ENCODE measurements at regions not wholly inside any gene's neighbourhood (a gene's known extent, or its start where the extent isn't known, plus 50 kb on each side); places are given as distances from the start of the nearest gene placed in this dataset.
"Not testable (repeated sequence)": the region's sequence is repeated elsewhere in the genome, so short reads cannot be mapped to it uniquely, and the experiment has no call there.

DNA sequence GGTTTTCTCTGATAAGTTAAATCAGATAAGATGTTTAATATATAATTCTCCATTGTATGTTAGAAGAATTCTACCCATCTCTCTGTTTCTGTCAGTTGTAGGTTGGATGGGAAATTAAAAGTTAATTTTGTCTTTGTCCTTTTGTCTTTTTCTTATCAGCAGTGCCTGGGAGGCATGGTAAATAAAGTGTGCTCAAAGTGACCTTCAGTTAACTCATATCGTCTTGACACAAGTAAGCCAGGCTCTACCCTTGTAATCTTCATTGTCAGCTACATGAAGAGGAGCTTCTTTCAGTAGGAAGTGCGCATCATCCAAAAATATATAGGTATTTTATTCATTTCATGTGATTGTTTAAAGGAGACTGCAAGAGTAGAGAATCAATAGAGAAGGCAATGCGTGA lies 138.9 kb upstream of the NRIP1 start:
- no peak for DNase-seq (ENCODE audit: low read depth)

- DNase-seq (ENCODE audit: low read depth): no peak
Measured at GRCh38 chr21:15204140-15204969, 139.6 kb upstream of the NRIP1 start.

DNA sequence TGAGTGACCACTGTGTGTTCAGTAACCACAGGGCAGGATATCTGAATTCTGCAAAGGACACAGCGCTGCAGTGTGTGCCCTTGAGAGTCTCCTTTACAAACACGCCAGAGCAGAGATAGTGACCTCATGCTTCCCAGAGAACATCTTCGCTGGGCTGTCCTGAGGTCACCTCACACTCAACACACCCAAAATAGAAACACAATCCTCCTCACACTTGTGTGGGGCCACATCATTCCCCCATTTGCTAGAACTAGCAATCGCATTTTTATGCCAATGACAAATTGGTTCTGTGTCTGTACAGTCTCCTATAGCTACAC lies 140.1 kb upstream of the NRIP1 start:
- DNase-seq (ENCODE audit: low read depth): no peak

DNA sequence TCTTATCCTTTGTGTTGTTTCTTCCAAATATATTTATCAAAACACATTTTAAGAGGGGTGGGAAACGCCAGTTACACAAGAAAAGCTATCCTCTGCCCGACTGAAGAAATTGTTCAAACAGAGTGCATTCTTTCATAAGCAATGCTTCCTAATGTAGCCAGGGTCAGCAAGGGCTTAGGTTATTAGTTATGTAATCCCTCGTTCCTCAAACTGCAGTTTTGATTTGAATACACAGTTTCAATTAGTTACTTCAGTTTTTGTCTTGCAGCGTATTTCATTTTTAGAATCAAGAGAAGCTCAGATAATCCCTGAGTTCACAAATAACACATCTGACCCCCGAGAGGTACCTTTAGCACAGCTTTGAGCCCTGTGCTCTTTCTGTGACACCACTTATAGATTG lies 141.7 kb upstream of the NRIP1 start:
- DNase-seq (ENCODE audit: low read depth): no peak

DNA sequence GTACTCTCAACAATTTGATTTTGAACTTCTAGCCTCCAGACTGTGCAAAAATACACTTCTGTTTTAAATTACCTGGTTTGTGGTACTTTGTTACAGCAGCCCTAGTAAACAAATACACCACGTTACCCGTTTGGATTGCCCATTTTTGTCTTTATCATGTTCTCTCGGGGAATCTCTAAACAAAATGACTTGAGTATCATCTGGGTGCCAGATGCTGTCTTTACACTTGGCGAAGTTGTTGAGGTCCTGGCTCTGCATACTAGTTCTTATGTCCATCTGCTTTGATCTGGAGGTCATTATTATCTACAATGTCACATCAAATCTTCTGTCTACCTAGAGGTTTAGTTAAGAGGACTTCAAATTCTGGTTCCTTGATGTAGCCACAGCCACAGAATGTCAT lies 142.4 kb upstream of the NRIP1 start:
- no peak for DNase-seq (ENCODE audit: low read depth)

DNA sequence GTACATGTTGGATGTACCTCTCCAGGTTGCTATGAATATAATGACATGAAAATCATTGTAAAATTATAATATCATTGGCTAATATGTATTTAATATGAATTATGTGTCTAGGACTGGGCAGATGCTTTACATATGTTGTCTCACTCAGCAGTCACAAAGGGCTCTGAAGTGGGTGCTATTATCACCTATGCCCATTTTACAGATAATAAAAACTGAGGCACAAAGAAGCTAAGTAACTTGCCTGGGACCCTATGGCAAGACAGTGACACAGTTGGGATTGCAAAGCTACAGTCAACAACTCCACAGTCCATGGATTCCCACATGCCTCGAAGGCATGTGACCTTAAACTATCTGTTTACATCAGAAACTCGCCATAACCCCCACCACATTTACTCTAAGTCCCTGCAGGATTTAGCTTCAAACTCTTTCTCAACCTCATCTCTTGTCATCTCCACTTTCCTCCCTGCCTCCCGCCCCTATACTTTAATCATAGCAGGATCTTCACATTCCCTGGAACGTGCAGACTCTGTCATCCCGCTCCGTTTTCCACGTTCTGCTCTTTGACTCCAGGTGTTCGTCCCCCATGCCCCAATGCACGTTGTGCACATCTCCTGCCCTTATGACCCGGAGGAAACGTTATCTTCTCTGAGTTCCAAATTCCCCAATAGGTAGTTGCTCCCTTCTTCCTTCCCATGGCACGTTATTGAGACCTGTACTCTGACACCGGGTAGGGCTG lies 143.0 kb upstream of the NRIP1 start:
- DNase-seq (ENCODE audit: low read depth): no peak

DNA sequence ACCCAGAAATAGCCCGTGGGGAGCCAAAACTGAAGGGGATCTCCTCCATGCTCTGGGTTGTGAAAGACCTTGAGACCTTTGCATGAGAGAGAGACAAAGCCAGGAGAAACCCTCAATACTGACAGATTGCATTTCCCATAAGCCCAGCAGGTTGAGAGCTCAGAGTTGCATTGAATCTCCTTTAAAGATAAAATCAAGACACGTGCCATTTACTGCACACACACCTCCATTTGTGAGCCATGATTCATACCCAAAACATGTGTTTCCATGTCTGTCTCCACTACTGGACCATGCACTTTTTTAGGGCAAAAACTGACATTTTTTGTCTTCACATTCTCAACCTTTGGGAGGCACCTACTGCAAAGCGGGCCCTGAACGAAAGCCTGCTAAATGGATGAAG lies 144.0 kb upstream of the NRIP1 start:
- no peak for DNase-seq (ENCODE audit: low read depth)

DNA sequence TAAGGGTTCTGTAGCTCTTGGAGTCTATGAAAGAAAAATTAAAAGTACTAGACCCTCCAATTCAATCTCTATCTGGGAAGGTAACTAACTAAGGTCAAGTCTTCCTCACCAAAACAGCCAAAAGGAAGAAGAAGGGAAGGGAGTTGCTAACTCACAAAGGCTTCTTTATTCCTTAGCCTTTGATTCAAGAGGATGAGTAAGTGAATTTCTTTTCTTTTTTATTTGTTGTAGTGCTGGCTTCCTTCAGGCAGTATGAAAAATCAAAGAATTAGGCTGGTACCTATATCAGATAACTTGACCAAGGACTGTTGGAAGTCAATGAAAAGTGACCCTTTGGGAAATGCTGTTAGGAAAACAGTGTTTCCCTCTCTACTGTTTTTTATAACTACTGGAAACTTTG lies 144.4 kb upstream of the NRIP1 start:
- no peak for DNase-seq (ENCODE audit: low read depth)

DNA sequence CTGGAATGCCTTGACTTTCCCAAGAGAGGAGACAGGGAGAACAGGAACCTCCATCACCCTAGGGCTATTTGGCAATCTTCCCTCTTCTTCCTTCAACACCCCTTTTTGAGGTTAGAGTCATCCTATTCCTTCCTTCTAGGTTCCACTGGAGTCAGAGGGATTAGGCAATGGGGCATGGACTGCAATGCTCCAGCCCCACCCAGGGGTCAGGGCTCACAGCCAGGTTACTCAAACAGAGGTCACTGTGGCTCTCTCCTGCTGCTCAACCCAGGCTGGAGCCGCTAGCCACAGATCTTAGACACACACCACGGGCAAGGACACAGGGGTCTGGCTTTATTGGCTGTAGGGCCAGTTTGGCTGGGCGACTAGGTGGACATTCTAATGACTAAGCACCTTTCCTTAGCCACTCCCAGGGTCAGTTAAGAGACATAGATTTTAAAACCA lies 145.5 kb upstream of the NRIP1 start:
- no peak for DNase-seq (ENCODE audit: low read depth)

- DNase-seq (ENCODE audit: low read depth): no peak
Measured at GRCh38 chr21:15211491-15212133, 146.8 kb upstream of the NRIP1 start.

- no peak for DNase-seq (ENCODE audit: low read depth)
Measured at GRCh38 chr21:15212206-15212605, 147.4 kb upstream of the NRIP1 start.

GRCh38 chr21:15218476-15218875 lies 153.7 kb upstream of the NRIP1 start:
- not testable (repeated sequence) for DNase-seq (ENCODE audit: low read depth)

DNA sequence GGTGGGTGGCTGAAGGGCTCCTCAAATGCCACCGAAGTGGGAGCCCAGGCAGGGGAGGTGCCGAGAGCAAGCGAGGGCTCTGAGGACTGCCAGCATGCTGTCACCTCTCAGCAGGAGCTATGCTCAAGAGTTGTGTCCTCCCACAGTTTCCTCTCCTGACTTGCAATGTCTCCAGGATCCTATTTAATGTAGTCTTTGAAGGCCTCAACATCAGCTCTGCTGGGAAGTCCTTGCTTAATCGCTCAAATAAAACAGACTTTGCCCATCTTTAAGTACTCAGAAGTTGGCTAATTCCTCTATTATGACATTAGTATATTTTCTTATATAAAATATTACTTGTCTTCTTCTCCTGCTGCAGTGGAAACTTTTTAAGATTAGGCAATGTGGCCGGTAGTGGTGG lies 154.2 kb upstream of the NRIP1 start:
- no peak for DNase-seq (ENCODE audit: low read depth)

GRCh38 chr21:15219894-15220293 lies 155.1 kb upstream of the NRIP1 start:
- no peak for DNase-seq (ENCODE audit: low read depth)

- no peak for DNase-seq (ENCODE audit: low read depth)
Measured at GRCh38 chr21:15221799-15222386, 157.1 kb upstream of the NRIP1 start.

- DNase-seq (ENCODE audit: low read depth): no peak
Measured at GRCh38 chr21:15222707-15223106, 157.9 kb upstream of the NRIP1 start.

DNA sequence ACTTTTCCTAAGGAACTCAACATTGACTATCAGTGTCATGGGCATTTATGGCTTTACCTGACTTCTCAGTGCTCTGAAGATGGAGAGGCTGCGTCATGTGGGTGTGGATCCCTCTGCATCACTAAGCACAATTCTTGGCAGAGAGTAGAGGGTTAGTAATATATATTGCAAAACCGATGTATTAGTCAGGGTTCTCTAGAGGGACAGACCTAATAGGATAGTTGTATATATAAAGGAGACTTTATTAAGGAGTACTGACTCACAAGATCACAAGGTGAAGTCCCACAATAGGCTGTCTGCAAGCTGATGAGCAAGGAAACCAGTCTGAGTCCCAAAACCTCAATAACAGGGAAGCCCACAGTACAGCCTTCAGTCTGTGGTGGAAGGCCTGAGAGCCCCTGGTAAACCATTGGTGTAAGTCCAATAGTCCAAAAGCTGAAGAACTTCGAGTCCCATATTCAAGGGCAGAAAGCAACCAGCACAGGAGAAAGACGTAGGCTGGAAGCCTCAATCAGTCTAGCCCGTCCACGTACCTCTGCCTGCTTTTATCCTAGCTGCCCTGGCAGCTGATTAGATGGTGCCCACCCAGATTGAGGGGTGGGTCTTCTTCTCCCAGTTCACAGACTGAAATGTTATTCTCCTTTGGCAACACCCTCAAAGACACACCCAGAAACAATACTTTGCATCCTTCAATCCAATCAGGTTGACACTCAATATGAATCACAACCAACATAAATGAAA lies 159.7 kb upstream of the NRIP1 start:
- DNase-seq (ENCODE audit: low read depth): no peak

DNA sequence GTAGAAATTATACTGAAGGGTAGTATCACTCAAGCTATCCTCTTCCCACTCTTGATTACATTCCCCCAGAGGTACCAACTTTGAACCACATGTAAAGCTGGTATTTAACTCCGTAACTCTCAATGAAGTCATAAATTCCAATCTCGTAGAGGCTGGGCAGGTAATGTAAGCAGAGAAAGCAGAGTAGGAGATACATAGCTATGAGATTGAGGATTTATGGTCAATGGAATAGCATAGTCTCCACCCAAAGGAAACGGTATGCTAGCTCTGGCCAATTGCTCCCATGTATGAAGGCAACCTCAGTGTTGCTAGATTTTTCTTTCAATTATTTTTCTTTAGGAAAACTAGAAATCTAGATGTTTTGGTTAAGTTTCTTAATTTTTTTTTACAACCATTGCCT lies 163.1 kb upstream of the NRIP1 start:
- DNase-seq (ENCODE audit: low read depth): no peak

GRCh38 chr21:15229390-15229789 lies 164.6 kb upstream of the NRIP1 start:
- no peak for DNase-seq (ENCODE audit: low read depth)

DNA sequence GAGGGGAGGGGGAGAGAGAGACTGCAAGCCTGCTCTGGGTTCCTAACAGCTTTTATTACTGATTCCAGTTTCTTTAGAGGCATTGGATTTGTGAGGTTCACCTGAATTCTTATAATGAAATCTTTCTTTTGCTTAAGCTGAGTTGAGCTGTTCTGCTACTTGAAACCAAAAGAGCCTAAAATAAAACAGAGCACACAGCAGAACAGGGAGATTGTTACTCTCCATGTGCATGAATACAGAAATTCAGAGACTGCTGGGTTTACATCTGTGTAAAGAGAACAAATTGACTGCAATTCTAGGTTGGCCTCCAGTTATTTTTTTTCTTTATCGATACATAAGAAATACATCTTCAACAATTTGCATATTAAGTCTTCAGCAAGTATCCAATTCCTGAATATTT lies 168.8 kb upstream of the NRIP1 start:
- DNase-seq (ENCODE audit: low read depth): no peak

- DNase-seq (ENCODE audit: low read depth): no peak
Measured at GRCh38 chr21:15236111-15236510, 171.3 kb upstream of the NRIP1 start.

- DNase-seq (ENCODE audit: low read depth): no peak
Measured at GRCh38 chr21:15240848-15241247, 176.0 kb upstream of the NRIP1 start.
